HUES64 (cell line): ENCODE measurements at regions not wholly inside any gene's neighbourhood (a gene's known extent, or its start where the extent isn't known, plus 50 kb on each side); places are given as distances from the start of the nearest gene placed in this dataset.

Experiments used
- H3K27ac ChIP-seq: 2 replicates; pipeline ENCODE4 v1.7.0; 2013; ENCODE audit warnings: low read depth, low read length, inconsistent platforms
- H3K27me3 ChIP-seq: 2 replicates; pipeline ENCODE4 v1.6.1; 2013; ENCODE audit warnings: mild to moderate bottlenecking, low read length; ENCODE audit not compliant: insufficient read depth
- H3K36me3 ChIP-seq: 2 replicates; pipeline ENCODE4 v1.6.1; 2013; ENCODE audit warnings: mild to moderate bottlenecking, low read length; ENCODE audit not compliant: insufficient read depth
- H3K4me1 ChIP-seq: 2 replicates; pipeline ENCODE4 v1.6.1; 2013; ENCODE audit warnings: mild to moderate bottlenecking, low read length, moderate library complexity; ENCODE audit not compliant: insufficient read depth
- H3K4me3 ChIP-seq: 2 replicates; pipeline ENCODE4 v1.5.1; 2013; ENCODE audit warnings: mild to moderate bottlenecking, low read length, moderate library complexity
- H3K9ac ChIP-seq: 2 replicates; pipeline ENCODE4 v1.6.1; 2013; ENCODE audit warnings: mild to moderate bottlenecking, low read depth, low read length
- H3K9me3 ChIP-seq: 2 replicates; pipeline ENCODE4 v1.6.1; 2013; ENCODE audit warnings: low read depth, low read length; ENCODE audit not compliant: insufficient read depth
- WGBS: fragments of 150-250, 120-280 bp; methylation state at CpG from one replicate; pipeline ENCODE4 v1.1.7; 2013; ENCODE audit warnings: missing lambda C conversion rate; 5-methylcytosine and 5-hydroxymethylcytosine counted together

- WGBS, result 85% methylated on average over 2 of the region's 3 CpGs
- no peaks in the 10 kb centered on the region for H3K27me3 ChIP-seq
- no peaks in the 10 kb centered on the region for H3K9me3 ChIP-seq
- no peak overlapping the region for H3K4me3 ChIP-seq
- no peak overlapping the region for H3K9ac ChIP-seq
- H3K36me3 ChIP-seq, result no peaks in the 10 kb centered on the region
- no peak overlapping the region for H3K27ac ChIP-seq
- no peaks in the 10 kb centered on the region; the same call in 1 of the 2 replicates for H3K4me1 ChIP-seq
These were observed 231.3 kb upstream of the FERD3L start for GRCh38 chr7:19376538-19376937.

- Histone ChIP-seq H3K9me3 (no peaks in the 10 kb centered on the region), H3K36me3 (no peaks in the 10 kb centered on the region), H3K9ac (no peak overlapping the region), H3K27me3 (no peaks in the 10 kb centered on the region), H3K4me1 (no peaks in the 10 kb centered on the region; the same call in 1 of the 2 replicates), H3K27ac (no peak overlapping the region), H3K4me3 (no peak overlapping the region)
- WGBS, result 97% methylated on average over 1 of the region's 1 CpG
These were observed 230.8 kb upstream of the FERD3L start for GRCh38 chr7:19375976-19376375.

- Histone ChIP-seq H3K27me3 (no peaks in the 10 kb centered on the region), H3K9me3 (no peaks in the 10 kb centered on the region), H3K4me3 (no peak overlapping the region), H3K36me3 (no peaks in the 10 kb centered on the region), H3K9ac (no peak overlapping the region), H3K27ac (no peak overlapping the region), H3K4me1 (peaks cover 15% of the 10 kb centered on the region)
- WGBS, result no CpG with 5 or more reads among the region's 2 CpGs
These were observed 228.1 kb upstream of the FERD3L start for GRCh38 chr7:19373334-19373733.

GRCh38 chr7:19369806-19370205 is 224.6 kb upstream of the FERD3L start:
- H3K9me3 ChIP-seq, result no peaks in the 10 kb centered on the region
- 80% methylated on average over 4 of the region's 4 CpGs for WGBS
- H3K4me3 ChIP-seq, result no peak overlapping the region
- H3K4me1 ChIP-seq, result peaks cover 29% of the 10 kb centered on the region
- no peak overlapping the region for H3K27ac ChIP-seq
- no peaks in the 10 kb centered on the region for H3K36me3 ChIP-seq
- no peaks in the 10 kb centered on the region for H3K27me3 ChIP-seq
- H3K9ac ChIP-seq, result no peak overlapping the region

GRCh38 chr7:19369182-19369581 is 224.0 kb upstream of the FERD3L start:
- no peaks in the 10 kb centered on the region for H3K9me3 ChIP-seq
- H3K4me1 ChIP-seq, result peaks cover 34% of the 10 kb centered on the region
- no peak overlapping the region for H3K27ac ChIP-seq
- H3K27me3 ChIP-seq, result no peaks in the 10 kb centered on the region
- 60% methylated on average over 2 of the region's 2 CpGs for WGBS
- H3K36me3 ChIP-seq, result no peaks in the 10 kb centered on the region
- no peak overlapping the region for H3K4me3 ChIP-seq
- no peak overlapping the region for H3K9ac ChIP-seq

- Histone ChIP-seq H3K4me1 (peaks cover 34% of the 10 kb centered on the region), H3K27me3 (no peaks in the 10 kb centered on the region), H3K9me3 (no peaks in the 10 kb centered on the region), H3K36me3 (no peaks in the 10 kb centered on the region), H3K4me3 (no peak overlapping the region), H3K9ac (no peak overlapping the region), H3K27ac (no peak overlapping the region)
- 84% methylated on average over 7 of the region's 7 CpGs for WGBS
These were observed 223.3 kb upstream of the FERD3L start for GRCh38 chr7:19368491-19368925.

- H3K27me3 ChIP-seq, result no peaks in the 10 kb centered on the region
- H3K36me3 ChIP-seq, result no peaks in the 10 kb centered on the region
- H3K4me3 ChIP-seq, result no peak overlapping the region
- H3K27ac ChIP-seq, result 0 out of 2 replicates have a peak overlapping the region, but pooled peaks have one; percentile 20
- H3K9me3 ChIP-seq, result no peaks in the 10 kb centered on the region
- H3K9ac ChIP-seq, result peak overlapping the region; percentile 5; the same call in 1 of the 2 replicates
- 35% methylated on average over 4 of the region's 4 CpGs for WGBS
- H3K4me1 ChIP-seq, result peaks cover 34% of the 10 kb centered on the region
These were observed 219.7 kb upstream of the FERD3L start for GRCh38 chr7:19364950-19365349.

GRCh38 chr7:19362099-19362498 is 216.9 kb upstream of the FERD3L start:
- Histone ChIP-seq H3K27ac (no peak overlapping the region), H3K9me3 (no peaks in the 10 kb centered on the region), H3K9ac (no peak overlapping the region), H3K4me1 (peaks cover 19% of the 10 kb centered on the region), H3K36me3 (no peaks in the 10 kb centered on the region), H3K4me3 (no peak overlapping the region), H3K27me3 (no peaks in the 10 kb centered on the region)
- 100% methylated on average over 2 of the region's 2 CpGs for WGBS

- H3K27ac ChIP-seq, result no peak overlapping the region
- 93% methylated on average over 2 of the region's 2 CpGs for WGBS
- no peak overlapping the region for H3K4me3 ChIP-seq
- no peaks in the 10 kb centered on the region for H3K36me3 ChIP-seq
- H3K9me3 ChIP-seq, result no peaks in the 10 kb centered on the region
- H3K9ac ChIP-seq, result no peak overlapping the region
- H3K27me3 ChIP-seq, result no peaks in the 10 kb centered on the region
- no peaks in the 10 kb centered on the region for H3K4me1 ChIP-seq
These were observed 208.0 kb upstream of the FERD3L start for GRCh38 chr7:19353180-19353579.

- no peaks in the 10 kb centered on the region for H3K27me3 ChIP-seq
- no peak overlapping the region for H3K9ac ChIP-seq
- H3K27ac ChIP-seq, result no peak overlapping the region
- no peaks in the 10 kb centered on the region for H3K36me3 ChIP-seq
- no peaks in the 10 kb centered on the region for H3K9me3 ChIP-seq
- no peak overlapping the region for H3K4me3 ChIP-seq
- no peaks in the 10 kb centered on the region for H3K4me1 ChIP-seq
- WGBS, result 75% methylated on average over 1 of the region's 1 CpG
These were observed 207.1 kb upstream of the FERD3L start for GRCh38 chr7:19352305-19352695.

GRCh38 chr7:19351341-19352304 is 206.4 kb upstream of the FERD3L start:
- Histone ChIP-seq H3K9me3 (no peaks in the 10 kb centered on the region), H3K36me3 (no peaks in the 10 kb centered on the region), H3K27ac (no peak overlapping the region), H3K4me3 (no peak overlapping the region), H3K27me3 (no peaks in the 10 kb centered on the region), H3K9ac (no peak overlapping the region), H3K4me1 (no peaks in the 10 kb centered on the region)
- WGBS, result 95% methylated on average over 3 of the region's 4 CpGs
